Stimulated activated CD4-positive, alpha-beta T cell treated with anti-CD3 and anti-CD28 coated beads, TNF-alpha, amount 100 ng/mL, for 24 hours (primary cell): ENCODE measurements at regions not wholly inside any gene's neighbourhood (a gene's known extent, or its start where the extent isn't known, plus 50 kb on each side); places are given as distances from the start of the nearest gene placed in this dataset.
"Not testable (repeated sequence)": the region's sequence is repeated elsewhere in the genome, so short reads cannot be mapped to it uniquely, and the experiment has no call there.

Source experiments
- DNase-seq, 3 experiments: peaks; one replicate each; pipeline ENCODE4 v3.0.0-alpha.2; 2020; ENCODE audit warnings: low read depth in 3 of 3

GRCh38 chr5:82956600-82956999, 120.6 kb downstream of the TMEM167A start:
- no peak for DNase-seq

GRCh38 chr5:82952326-82952725, 124.9 kb downstream of the TMEM167A start:
- no peak for DNase-seq

- not testable (repeated sequence) for DNase-seq
Measured at GRCh38 chr5:82944267-82944666, 132.9 kb downstream of the TMEM167A start.

- DNase-seq = no peak
Measured at GRCh38 chr5:82942083-82942881, 134.9 kb downstream of the TMEM167A start.

- DNase-seq = no peak
Measured at GRCh38 chr5:82938901-82939725, 138.1 kb downstream of the TMEM167A start.

- DNase-seq = not testable (repeated sequence)
Measured at GRCh38 chr5:82932473-82933220, 144.5 kb downstream of the TMEM167A start.

GRCh38 chr5:82931110-82931509, 146.1 kb downstream of the TMEM167A start:
- DNase-seq = no peak

- no peak for DNase-seq
Measured at GRCh38 chr5:82925061-82925411, 152.2 kb downstream of the TMEM167A start.

- no peak for DNase-seq
Measured at GRCh38 chr5:82924226-82925060, 152.8 kb downstream of the TMEM167A start.

GRCh38 chr5:82922086-82922734, 155.0 kb downstream of the TMEM167A start:
- DNase-seq = no peak

- DNase-seq = no peak
Measured at GRCh38 chr5:82918311-82919031, 158.7 kb downstream of the TMEM167A start.

- DNase-seq = no peak
Measured at GRCh38 chr5:82917584-82917983, 159.6 kb downstream of the TMEM167A start.

GRCh38 chr5:82913971-82914370, 163.2 kb downstream of the TMEM167A start:
- no peak for DNase-seq

- DNase-seq = no peak
Measured at GRCh38 chr5:82912462-82912861, 164.7 kb downstream of the TMEM167A start.

GRCh38 chr5:82911910-82912309, 165.3 kb downstream of the TMEM167A start:
- no peak for DNase-seq

- DNase-seq = no peak
Measured at GRCh38 chr5:82910905-82911304, 166.3 kb downstream of the TMEM167A start.

- DNase-seq = no peak
Measured at GRCh38 chr5:82910491-82910890, 166.7 kb downstream of the TMEM167A start.

GRCh38 chr5:82909771-82910170, 167.4 kb downstream of the TMEM167A start:
- no peak for DNase-seq

GRCh38 chr5:82905986-82906385, 171.2 kb downstream of the TMEM167A start:
- no peak for DNase-seq

- no peak for DNase-seq
Measured at GRCh38 chr5:82901281-82901888, 175.8 kb downstream of the TMEM167A start.
